ENCODE measurements at regions not wholly inside any gene's neighbourhood (a gene's known extent, or its start where the extent isn't known, plus 50 kb on each side); places are given as distances from the start of the nearest gene placed in this dataset.
"Not testable (repeated sequence)": the region's sequence is repeated elsewhere in the genome, so short reads cannot be mapped to it uniquely, and the experiment has no call there.

- peak in 1 of 3 experiments; percentile 8 for DNase-seq
These were observed 200.1 kb upstream of the HEY2 start for GRCh38 chr6:125549202-125549884.

- no peak for DNase-seq
These were observed 198.5 kb upstream of the HEY2 start for GRCh38 chr6:125550892-125551291.

DNA sequence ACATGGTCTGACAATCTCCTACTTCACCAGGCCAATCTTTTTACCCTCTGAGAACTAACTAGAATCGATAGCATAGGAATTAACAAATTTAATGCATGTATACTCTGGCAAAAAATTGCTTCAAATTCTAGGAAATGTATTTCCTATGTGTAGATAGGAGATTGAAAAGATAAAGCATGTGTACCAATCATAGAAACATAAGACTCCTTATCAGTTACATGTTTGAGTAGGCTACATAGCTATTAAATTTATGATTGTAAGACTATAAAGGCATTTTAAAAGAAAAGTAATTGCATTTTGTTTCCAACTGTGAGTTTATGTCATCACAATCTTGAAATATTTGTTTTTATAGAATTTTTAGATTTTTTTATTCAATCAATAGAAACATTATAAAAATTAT lies 196.6 kb upstream of the HEY2 start:
- no peak for DNase-seq

DNA sequence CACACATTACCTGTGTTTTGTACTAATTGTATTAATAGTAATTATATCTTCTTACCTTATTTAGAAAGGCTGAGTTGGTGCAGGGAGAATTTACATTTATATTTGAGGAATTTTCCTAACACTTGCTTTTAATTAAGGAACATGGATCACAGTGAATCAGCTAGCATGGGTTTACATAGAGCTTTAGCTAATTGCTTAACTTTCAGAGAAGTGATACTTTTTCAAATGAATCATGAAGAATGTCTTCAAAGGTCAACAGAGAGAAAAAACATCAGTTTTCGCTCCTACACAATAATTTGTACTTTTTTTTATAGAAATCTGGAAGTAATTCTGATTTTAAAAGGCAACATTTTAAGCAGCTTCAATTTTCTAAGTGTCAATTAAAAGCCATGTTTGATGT lies 195.0 kb upstream of the HEY2 start:
- DNase-seq: no peak

DNA sequence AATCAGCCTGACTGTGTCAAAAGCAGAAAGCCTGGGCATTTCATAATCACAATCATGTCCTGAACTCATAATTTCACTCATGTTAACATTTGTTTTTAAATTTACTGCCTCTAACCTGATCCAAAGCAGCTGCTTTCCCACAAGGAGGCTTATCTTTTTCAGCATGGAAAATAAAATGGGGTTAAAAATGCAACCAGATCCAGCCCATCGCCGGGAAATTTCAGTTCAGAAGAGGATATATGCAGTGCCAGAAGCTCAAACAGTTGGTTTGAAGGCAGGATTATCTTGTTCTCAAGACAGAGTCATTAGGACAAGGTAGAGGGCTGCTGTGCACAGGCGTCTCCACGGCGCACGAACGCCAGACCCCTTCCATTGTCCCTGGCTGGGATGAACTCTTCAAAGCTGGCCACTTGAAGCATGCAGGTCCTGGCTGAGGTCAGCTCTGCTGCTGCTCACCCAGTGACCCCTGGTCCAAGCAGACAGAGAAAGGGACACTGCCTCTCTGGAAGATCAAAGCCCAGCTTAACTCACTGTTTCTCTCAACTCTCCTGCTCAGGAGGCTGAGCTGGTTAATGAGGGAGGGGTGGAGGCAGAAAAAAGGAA lies 191.1 kb upstream of the HEY2 start:
- no peak for DNase-seq

- no peak for DNase-seq
These were observed 190.5 kb upstream of the HEY2 start for GRCh38 chr6:125558907-125559306.

DNA sequence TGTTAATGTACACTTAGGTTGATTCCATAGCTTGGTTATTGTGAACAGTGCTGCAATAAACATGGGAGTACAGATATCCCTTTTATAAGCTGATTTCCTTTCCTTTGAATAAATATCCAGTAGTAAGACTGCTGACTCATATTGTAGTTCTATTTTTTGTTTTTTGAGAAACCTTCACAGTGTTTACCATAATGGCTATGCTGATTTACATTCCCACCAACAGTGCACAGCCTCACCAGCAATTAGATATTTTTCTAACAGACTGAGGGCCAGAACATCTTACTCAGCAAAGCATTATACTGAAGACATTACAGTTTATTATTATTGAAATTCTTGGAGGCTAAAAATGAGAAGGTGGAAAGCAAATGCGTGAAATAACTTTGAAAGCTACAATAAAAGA lies 187.3 kb upstream of the HEY2 start:
- DNase-seq: no peak

GRCh38 chr6:125564941-125565340 lies 184.5 kb upstream of the HEY2 start:
- no peak for DNase-seq

- no peak for DNase-seq
These were observed 182.0 kb upstream of the HEY2 start for GRCh38 chr6:125567407-125567806.

DNA sequence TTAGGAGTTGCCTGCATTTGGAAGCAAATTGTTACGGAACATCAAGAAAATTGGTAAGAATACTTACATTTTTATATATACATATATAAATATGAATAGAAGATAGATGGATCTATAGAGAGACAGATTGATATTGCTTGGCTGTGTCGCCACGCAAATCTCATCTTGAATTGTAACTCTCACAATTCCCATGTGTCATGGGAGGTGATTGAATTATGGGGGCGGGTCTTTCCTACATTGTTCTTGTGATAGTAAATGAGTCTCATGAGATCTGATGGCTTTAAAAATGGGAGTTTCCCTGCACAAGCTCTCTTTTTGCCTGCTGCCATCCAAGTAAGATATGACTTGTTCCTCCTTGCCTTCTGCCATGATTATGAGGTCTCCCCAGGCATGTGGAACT lies 180.8 kb upstream of the HEY2 start:
- DNase-seq: no peak

- DNase-seq: no peak
These were observed 178.9 kb upstream of the HEY2 start for GRCh38 chr6:125570526-125570925.

DNA sequence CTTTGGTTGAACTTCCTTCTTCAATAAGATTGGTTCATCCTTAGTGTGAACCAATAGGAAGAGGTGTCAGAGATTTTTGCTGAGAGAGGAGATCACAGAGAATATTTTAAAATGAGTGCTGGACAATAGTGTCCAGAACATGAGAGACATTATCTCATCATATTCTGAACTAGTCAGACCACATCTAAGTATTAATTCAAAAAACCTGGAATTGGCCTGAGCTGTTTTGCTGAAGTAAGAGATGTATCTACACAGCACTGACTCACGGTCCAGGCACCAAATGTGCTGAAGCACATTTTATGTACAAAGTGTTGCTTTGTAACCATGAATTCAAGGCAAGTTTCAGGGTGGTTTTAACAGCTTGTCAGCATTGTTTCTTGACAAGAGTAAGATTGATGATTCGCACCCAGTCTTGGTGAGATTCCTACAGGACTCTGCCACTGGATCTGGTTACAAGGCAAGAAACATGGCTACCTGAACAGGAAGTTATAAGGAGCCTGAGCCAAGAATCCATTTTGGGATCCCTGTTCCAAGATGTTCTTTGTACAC lies 178.2 kb upstream of the HEY2 start:
- no peak for DNase-seq

DNA sequence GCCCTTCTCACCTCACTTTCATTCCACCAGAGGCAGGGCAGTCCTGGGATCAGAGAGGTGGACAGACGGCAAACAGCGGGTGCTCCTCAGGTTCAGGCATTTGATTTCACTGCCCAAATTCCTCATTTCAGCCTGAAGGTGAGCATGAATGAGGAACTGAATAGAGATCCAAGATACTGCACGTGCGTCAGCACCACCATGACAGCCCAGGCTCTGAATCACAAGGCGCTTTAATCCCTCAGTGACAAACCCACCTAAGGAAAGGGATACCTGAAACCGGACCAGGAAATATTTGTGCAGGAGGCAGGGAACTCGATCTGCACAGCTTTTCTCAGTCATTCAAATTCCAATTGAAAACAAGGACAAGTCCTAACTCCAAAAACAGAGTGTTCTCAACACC lies 174.8 kb upstream of the HEY2 start:
- DNase-seq: no peak

DNA sequence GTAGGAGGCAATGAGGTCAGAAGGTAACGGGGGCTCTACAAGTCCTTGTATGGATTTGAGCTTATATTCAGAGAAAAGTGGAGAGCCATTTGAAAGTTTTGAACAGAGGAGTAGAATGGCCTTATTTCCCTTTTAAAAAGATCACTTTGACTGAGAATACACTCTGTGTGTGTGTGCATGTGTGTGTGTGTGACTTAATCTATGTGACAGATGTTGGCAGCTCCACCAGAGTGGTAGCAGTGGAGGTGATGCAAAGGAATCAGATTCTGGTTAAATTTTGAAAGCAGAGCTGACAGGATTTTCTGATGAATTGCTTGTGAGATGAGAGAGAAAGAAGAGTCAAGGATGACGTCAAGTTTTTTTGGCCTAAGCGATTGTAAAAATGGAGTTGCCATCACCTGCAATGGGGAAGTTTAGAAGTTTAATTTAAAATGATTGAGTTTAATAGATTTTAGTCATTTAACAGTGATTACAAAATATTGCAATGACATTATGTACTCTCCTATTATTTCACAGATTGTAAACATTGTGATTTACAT lies 172.2 kb upstream of the HEY2 start:
- DNase-seq: no peak

DNA sequence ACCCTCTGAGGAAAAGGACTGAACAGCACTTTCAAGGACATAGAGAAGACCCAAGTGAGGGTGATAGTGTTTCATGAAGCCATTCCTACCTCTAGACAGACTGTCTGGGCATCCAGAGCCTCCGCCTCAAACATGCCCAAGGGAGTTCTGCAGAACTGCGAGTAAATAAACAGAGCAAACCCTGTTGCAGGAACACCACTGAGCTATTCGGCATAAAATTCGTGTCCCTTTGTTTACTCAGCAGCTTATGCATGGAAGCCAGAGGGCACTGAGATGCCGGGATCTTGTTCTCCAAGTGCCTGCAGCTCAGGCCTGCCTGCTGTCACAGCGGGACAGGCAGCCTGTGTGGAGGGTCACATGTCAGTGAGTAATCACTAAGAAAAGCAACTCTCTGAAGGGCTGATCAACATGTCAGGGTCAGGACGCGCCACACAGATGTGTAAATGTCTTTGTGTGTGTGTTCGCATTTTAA lies 164.9 kb upstream of the HEY2 start:
- peak; percentile 49 to 86 (median 75) for DNase-seq

- DNase-seq: no peak
These were observed 164.0 kb upstream of the HEY2 start for GRCh38 chr6:125585470-125585869.

GRCh38 chr6:125586074-125586473 lies 163.4 kb upstream of the HEY2 start:
- DNase-seq: no peak

DNA sequence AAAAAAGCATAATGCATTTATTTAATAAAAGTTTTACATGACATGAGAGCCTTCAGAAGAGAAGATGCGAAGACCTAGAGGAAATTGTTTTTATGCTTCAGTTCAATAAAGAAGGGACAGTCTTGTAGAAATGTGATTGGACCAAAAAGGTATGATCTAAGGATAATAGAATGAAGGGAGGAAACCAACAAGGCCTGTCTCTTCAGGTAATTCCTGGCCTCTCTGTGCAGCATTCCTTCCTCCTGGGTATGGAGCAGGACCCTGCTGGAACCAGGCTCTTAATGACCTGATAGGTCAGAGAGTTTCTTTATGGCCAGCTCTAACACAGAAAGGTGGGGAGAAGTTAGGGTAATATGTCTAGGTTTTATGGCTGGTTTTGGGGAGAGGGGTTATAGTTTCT lies 162.8 kb upstream of the HEY2 start:
- DNase-seq: no peak

DNA sequence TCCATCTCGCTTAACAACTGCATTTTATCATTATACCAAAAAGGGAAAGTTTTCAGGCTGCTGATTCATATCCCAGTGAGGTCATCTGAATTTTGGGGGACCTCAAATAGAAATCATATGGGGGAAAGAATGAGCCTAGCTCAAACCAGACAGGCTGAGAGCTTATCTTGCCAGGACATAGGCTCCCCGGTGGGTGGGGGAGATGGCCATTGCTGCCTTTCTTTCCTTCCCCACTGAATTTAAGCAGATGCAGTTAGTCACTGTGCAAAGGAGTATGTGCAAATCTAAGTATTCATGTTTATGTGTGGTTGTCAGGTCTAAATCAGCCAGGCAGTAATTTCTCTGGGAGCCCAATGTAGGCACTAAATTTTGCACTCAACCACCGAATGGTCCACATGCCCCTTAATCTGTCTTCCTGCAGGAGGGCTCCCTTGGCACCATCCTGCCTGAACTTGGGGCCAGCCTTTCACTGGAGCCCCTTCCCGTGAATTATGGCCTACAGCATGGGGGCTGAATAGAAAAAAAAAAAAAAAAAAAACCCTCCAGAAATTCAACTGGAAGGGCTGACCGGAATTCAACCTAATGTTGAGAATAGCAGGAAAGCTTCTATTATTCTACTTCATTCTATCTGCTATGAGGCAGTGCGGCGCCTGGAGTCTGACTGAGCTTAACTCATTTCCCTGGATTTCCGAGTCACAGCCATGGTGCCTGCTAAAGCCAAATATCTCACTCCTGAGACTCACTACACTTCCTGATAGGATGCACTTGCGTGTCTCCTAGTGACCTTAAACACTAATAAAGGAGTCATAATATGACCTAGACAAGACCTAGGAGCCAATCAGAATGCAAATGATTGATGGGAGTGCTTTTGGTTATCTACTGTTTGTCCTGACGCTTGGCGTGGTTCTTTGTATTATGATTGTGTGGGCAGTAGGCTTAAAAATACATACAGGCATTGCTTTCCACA lies 161.5 kb upstream of the HEY2 start:
- DNase-seq: no peak

- not testable (repeated sequence) for DNase-seq
These were observed 157.6 kb upstream of the HEY2 start for GRCh38 chr6:125591796-125592195.

DNA sequence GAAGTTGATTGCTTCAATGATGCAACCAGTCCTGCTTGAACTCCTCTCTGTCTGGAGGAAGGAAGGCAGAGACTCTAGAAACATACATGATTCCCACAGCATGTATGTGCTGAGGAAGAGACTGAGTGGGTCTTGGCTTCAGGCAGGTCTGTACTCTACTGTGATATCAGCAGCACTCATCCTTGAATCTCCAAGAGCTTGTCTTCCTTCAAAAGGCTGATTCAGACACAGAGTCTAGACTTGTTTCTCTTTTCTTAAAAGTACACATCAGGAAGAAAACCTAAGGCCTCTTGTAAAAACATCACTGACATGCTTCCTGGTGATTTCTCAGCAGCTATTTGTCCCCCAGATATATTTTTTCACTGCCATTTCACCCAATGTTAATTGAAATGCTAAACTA lies 155.7 kb upstream of the HEY2 start:
- DNase-seq: no peak

- no peak for DNase-seq
These were observed 153.4 kb upstream of the HEY2 start for GRCh38 chr6:125596020-125596419.

Data from NCI-H1417 (cell line).